ENCODE measurements at regions not wholly inside any gene's neighbourhood (a gene's known extent, or its start where the extent isn't known, plus 50 kb on each side); places are given as distances from the start of the nearest gene placed in this dataset.

DNA sequence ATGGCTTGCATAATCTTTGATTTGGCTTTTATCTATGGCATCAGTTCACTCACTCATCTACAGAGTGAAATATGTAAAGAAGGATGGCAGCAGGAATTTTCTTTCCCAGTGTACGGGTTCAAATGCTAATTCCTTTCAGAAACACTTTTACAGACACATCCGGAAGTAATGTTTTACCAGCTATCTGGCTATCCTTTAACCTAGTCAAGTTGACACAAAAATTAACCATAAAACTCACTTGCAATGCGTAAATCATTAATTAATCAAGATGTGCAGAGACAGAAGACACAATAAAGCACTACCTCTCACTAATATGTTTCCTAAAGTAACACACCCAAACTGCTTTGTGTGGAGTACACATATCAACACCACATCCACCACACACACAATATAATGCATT is 378.9 kb upstream of the ANO3 start:
- TF ChIP-seq, protein P1, sequence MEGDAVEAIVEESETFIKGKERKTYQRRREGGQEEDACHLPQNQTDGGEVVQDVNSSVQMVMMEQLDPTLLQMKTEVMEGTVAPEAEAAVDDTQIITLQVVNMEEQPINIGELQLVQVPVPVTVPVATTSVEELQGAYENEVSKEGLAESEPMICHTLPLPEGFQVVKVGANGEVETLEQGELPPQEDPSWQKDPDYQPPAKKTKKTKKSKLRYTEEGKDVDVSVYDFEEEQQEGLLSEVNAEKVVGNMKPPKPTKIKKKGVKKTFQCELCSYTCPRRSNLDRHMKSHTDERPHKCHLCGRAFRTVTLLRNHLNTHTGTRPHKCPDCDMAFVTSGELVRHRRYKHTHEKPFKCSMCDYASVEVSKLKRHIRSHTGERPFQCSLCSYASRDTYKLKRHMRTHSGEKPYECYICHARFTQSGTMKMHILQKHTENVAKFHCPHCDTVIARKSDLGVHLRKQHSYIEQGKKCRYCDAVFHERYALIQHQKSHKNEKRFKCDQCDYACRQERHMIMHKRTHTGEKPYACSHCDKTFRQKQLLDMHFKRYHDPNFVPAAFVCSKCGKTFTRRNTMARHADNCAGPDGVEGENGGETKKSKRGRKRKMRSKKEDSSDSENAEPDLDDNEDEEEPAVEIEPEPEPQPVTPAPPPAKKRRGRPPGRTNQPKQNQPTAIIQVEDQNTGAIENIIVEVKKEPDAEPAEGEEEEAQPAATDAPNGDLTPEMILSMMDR (IDR thresholded peaks at IDR 0.05; ENCODE audit: low read depth, low read length), result no peak
- DNase-seq (ENCODE audit: low read depth in 2 of 2), result no peak
- no peak overlapping the region for H3K4me3 ChIP-seq (replicated peaks in 1 of 2; ENCODE audit: low read depth in 2 of 2, low read length in 2 of 2)

DNA sequence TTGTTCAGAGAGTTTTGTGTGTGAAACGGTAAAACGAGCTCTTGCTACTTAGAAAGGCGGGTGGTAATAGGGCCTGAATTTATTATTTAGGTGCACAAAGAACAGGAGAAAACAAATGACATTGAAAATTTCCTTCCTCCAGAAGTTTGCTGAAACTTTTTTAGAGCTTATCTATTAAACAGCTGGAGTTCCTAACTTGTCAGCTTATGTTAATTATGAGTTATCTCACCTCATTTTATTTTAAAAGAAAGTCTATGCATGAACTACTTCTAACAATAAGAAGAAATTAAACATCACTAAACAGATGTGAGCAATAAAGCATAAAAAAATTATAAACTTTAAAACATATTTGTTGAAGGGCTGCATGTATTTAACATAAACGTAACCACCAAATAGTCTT is 373.9 kb upstream of the ANO3 start:
- no peak for DNase-seq (ENCODE audit: low read depth in 2 of 2)
- no peak overlapping the region for H3K4me3 ChIP-seq (replicated peaks in 1 of 2; ENCODE audit: low read depth in 2 of 2, low read length in 2 of 2)
- TF ChIP-seq, protein P1 (IDR thresholded peaks at IDR 0.05; ENCODE audit: low read depth, low read length), result no peak

DNA sequence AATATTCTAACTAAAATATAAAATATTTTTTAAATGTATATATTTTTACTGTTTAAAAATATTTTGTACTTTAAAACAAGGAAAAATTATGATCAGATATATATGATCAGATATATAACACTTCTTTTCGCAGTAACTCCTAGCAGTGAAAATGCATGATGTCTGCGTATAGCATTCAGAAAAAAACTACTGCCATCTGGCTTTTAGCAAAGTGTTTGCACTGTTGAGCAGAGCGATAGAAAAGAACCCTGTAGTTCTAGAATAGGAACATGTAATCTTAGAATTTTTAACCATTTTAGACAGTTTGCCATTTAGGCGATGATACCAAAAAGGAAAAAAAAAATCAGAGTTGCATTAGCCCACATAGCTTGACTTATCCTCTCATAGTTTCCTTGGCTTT is 370.4 kb upstream of the ANO3 start:
- no peak overlapping the region for H3K4me3 ChIP-seq (replicated peaks in 1 of 2; ENCODE audit: low read depth in 2 of 2, low read length in 2 of 2)
- TF ChIP-seq, protein P1 (IDR thresholded peaks at IDR 0.05; ENCODE audit: low read depth, low read length), result no peak
- DNase-seq (ENCODE audit: low read depth in 2 of 2), result no peak

DNA sequence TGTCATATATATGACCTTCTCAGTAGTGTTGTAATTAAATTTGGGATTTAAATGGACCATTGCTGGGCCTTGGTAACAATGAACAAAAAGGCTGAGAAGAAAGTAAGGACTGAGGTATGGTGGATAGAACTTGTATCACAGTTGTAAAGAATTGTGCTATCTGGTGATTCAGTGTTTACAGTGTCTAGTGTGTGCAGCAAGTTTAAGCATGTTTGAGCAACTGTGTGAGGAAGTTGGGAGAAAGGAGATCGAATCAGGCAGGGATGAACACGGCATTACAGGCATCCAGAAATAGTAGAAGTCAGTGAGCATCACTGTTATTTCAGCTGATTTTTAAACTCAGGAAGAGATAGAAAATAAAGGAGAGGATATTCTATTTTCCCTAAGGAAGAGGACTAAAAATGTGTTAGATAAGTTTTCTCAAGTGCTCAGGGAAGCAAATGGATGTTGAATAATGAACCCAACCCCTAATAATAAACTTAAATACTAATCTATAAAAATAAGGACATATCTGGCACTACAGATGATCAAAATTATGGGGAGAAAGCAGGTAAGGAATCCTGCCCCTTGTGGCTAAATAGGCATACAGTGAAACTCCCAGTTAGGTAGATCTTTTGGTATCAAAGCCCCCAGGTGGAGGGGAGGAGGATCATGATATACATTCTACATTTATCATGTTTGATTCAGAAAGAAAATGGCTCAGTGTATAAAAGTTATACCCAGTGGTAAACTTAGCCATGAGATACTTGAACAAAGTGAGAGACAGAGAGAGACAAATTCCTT is 361.0 kb upstream of the ANO3 start:
- TF ChIP-seq, protein P1 (IDR thresholded peaks at IDR 0.05; ENCODE audit: low read depth, low read length), result peak; percentile 50
- no peak overlapping the region for H3K4me3 ChIP-seq (replicated peaks in 1 of 2; ENCODE audit: low read depth in 2 of 2, low read length in 2 of 2)
- DNase-seq (ENCODE audit: low read depth in 2 of 2), result no peak

DNA sequence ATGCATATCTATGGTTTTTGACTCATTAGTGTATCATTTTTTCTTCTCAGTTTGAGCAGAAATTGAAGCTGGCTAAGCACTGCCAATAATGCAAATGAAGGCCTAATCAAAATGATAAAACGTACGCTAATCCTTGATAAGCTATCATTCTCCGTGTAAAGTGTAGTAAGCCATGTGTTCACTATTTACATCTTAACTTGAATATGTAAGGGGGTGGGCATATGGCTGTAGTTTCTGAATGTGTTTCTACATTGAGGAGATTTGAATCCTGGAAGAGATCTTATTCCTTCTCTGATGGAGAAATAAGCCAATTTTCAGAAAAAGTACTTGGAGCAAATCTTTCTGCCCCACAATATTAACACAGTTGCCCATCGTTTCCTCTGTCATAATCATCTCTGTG is 351.8 kb upstream of the ANO3 start:
- no peak for DNase-seq (ENCODE audit: low read depth in 2 of 2)
- TF ChIP-seq, protein P1 (IDR thresholded peaks at IDR 0.05; ENCODE audit: low read depth, low read length), result no peak
- H3K4me3 ChIP-seq (replicated peaks in 1 of 2; ENCODE audit: low read depth in 2 of 2, low read length in 2 of 2), result no peak overlapping the region

DNA sequence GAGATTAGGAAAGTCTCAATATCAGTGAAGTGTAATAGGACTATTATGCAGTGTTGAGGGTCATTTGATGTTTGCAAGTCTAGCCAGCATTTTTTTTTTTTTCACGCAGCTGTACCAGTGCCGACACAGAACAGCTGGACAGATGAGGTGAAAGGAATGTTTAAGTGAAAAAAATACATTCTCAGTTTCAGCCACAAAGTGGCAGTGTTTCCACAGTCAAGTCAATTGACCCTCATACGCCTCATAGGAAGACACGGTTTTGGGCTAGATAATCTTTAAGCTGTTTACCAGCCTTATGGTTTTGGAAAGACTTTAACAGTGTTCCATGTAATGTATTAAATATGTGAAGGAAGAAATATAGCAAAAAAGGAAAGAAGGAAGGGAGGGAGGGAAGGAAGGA is 349.9 kb upstream of the ANO3 start:
- no peak overlapping the region for H3K4me3 ChIP-seq (replicated peaks in 1 of 2; ENCODE audit: low read depth in 2 of 2, low read length in 2 of 2)
- TF ChIP-seq, protein P1 (IDR thresholded peaks at IDR 0.05; ENCODE audit: low read depth, low read length), result peak; percentile 44
- DNase-seq (ENCODE audit: low read depth in 2 of 2), result peak; percentile 87 to 90

DNA sequence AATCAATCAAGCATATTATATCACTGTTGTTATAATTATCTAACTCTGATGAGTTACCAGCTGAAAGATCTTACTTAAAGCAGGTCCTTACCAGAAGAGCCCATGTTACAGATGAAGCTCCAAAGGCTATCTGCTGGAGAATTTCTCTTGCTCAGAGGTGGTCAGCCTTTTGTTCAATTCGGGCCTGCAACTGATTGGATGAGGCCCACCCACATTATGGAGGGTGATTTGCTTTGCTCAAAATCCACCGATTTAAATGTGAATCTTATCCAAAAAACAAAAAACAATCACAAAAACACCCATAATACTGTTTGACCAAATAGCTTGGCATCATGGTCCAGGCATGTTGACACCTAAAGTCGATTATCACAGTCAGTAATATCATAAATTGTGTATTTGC is 348.6 kb upstream of the ANO3 start:
- no peak overlapping the region for H3K4me3 ChIP-seq (replicated peaks in 1 of 2; ENCODE audit: low read depth in 2 of 2, low read length in 2 of 2)
- TF ChIP-seq, protein P1 (IDR thresholded peaks at IDR 0.05; ENCODE audit: low read depth, low read length), result no peak
- no peak for DNase-seq (ENCODE audit: low read depth in 2 of 2)
